GM19395 (cell line): ENCODE measurements at regions not wholly inside any gene's neighbourhood (a gene's known extent, or its start where the extent isn't known, plus 50 kb on each side); places are given as distances from the start of the nearest gene placed in this dataset.
"Not testable (repeated sequence)": the region's sequence is repeated elsewhere in the genome, so short reads cannot be mapped to it uniquely, and the experiment has no call there.

Experiments
- ATAC-seq: cut with Tn5 transposase; IDR thresholded peaks from one replicate; pipeline ENCODE4 v1.9.1; 2021; ENCODE audit warnings: mild to moderate bottlenecking, moderate library complexity; ENCODE audit not compliant: unreplicated experiment

DNA sequence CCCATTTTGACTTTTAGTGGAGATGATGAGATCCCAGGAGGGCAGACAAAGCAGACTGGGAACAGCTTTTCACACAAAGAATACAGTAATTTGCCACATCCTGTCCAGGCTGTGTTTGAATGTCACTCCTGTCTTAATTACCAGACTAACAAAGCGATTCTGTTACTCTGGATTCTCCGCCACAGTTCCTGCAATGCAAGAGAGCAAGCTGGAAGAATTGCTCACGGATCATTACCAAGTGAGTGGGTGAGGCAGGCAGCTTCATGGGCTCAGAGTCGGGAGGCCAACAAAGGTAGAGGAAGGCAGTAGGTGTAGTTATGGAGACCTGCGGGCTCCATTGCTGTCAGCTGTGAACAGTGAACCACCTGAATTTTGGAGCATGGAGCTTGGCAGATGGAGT is 250.5 kb upstream of the ATP5MC3 start:
- no peak for ATAC-seq

DNA sequence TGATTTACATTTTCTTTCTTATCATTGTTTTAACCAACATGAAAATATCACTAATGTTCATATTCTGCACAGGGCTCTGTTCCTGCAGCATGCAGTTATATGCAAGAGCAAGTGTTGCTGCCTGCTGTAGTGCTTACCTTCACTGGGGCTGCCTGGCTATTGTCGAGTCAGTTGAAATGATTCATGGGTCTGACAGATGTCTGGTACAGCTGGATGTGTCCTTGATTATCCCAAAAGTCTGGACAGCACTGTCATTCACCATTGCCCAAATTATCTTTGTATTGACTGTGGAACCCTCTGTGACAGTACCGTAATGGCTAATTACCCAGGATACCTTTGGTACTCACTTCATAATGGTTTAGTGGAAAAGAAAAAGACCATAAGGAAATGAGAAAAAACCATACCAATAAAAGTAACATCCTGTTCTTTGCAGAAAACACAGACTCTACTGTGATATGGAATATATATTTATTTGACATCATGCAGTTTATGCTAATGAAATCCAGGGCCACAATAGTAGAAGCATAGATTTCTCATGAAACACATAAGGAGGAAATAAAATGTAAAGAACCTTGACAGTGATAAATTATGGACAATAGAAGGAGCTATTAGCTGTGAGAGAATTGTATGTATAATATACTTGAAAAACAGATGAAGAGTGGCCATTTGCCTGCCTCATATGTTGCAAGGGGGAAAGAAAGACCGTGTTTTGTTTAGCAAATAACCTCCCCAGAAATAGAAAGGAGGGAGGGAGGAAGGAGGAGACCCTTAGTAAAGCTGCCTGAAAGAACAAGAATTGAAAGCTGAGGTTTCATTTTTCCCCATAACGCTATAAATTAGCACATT is 249.8 kb upstream of the ATP5MC3 start:
- no peak for ATAC-seq

DNA sequence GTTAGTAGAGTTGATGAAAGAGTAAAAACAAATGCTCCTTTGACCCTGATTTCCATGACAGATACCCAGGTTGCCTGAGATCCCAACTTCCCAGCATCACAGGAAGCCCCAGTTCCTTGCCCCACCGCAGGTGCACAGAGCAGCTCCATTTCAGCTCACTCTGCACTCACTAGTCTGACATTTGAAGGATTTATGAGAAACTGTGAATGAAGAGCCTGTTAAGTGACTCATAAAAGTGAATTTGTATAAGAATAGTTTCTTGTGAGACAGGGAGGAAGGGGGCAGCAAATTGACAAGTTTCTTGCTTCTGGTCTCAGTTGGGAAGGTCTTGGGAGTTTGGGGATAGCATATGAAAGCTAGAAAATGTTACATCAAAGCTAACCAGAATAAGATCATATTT is 248.7 kb upstream of the ATP5MC3 start:
- ATAC-seq = no peak

- ATAC-seq = no peak
Observed at GRCh38 chr2:175418224-175418835, 236.8 kb upstream of the ATP5MC3 start.

DNA sequence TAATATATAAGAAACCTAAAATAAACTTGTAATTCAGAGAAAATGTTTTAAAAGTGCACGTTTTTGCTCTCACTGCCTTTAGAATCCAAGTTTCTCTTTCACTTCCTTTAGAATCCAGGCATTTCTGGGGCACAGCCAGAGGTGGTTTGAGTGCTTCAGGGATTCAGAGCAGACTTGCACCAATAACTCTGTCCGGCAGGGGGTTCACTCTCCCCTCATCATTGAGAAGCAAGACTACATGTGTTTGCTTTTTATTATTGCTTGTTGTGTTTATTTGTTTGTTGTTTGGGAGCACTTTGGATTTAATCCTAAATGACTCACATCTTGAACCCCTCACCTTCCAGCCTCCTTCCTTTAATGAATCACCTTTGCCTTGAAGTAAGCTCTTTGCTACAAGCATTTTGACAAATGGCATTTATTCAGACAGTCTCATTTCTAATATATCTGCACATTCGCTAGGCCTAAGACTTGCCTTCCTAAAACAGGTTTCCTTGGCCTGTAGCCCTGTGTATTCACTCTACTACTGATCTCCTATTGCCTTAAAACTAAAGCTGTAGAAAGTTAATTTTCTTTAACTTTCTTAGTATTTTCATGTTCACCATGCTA is 233.5 kb upstream of the ATP5MC3 start:
- peak; percentile 80 for ATAC-seq

DNA sequence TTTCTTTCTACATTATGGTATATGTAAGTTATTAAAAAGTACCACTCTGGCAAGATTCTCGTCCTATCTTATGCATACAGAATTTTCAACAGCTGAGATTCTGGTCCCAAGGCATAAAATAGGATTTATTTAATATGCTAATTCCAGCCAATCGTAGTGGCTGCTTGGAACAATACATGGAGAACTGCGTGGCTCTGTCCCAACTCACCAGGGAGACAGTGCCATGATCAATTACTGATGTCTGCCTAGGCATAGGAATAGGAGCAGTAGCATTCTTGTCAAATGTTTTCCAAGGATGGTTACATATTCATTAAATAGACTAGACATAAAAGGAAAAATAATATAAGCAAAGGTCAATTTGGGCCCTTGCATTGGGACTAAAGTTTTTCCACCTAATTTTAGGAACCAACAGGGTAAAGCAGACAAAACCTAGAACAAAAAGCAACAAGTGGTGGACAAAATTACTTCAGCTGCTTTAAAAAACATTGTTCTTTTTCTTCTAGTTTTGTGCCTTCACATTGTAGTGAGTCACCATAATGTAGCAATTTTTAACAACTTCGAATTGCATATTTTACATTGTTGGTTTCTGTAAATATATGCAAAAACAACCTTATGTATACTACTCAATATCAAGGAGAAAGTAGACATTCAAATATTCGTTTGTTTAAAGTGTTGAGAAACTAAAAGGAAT is 232.8 kb upstream of the ATP5MC3 start:
- no peak for ATAC-seq

DNA sequence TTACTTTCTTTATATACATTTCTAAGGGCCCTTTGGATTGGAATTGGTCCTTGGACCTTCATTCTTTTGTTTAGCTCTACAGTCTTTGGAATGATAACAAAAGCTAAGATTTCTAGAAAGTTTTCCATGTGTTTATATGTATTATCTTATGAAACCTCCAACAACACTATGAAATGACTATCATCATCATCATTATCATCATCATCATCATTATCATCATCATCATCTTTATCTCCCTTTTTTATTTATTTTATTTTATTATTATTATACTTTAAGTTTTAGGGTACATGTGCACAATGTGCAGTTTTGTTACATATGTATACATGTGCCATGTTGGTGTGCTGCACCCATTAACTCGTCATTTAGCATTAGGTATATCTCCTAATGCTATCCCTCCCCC is 229.4 kb upstream of the ATP5MC3 start:
- ATAC-seq = not testable (repeated sequence)

- no peak for ATAC-seq
Observed at GRCh38 chr2:175404839-175405238, 223.3 kb upstream of the ATP5MC3 start.

- ATAC-seq = no peak
Observed at GRCh38 chr2:175403599-175404221, 222.2 kb upstream of the ATP5MC3 start.

GRCh38 chr2:175402571-175402970 is 221.1 kb upstream of the ATP5MC3 start:
- no peak for ATAC-seq

- ATAC-seq = no peak
Observed at GRCh38 chr2:175401956-175402469, 220.5 kb upstream of the ATP5MC3 start.

DNA sequence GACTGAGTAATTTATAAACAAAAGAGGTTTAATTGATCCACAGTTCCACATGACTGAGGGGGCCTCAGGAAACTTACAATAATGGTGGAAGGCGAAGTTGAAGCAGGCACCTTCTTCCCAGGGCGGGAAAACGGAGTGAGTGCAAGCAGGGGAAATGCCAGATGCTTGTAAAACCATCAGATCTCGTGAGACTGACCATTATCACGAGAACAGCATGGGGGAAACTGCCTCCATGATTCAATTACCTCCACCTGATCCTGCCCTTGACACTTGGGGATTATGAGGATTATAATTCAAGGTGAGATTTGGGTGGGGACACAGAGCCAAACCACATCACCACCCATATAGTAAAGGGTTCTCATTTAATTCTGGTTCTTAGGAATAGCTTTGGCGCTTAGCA is 219.5 kb upstream of the ATP5MC3 start:
- ATAC-seq = no peak

GRCh38 chr2:175399326-175399725 is 217.8 kb upstream of the ATP5MC3 start:
- ATAC-seq = no peak

- no peak for ATAC-seq
Observed at GRCh38 chr2:175398848-175399247, 217.3 kb upstream of the ATP5MC3 start.

DNA sequence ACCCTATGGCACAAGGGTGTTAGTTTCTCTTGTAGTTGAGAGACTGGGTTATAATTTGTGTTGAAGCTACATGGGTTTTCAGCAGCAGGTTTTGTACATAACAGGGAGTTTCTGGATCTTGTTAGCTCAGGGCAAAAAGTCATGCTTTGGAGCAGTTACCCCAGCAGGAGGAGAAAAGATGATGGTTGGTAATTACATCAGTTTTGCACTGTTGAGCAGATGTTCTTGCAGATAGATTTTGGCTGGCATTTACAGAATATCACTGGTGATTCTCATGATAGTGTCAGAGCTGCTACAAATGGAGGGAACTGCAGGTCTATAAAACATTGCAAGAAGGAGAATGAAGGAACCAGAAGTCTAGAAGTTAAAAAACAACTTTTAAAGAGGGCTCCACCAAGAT is 215.2 kb upstream of the ATP5MC3 start:
- no peak for ATAC-seq

DNA sequence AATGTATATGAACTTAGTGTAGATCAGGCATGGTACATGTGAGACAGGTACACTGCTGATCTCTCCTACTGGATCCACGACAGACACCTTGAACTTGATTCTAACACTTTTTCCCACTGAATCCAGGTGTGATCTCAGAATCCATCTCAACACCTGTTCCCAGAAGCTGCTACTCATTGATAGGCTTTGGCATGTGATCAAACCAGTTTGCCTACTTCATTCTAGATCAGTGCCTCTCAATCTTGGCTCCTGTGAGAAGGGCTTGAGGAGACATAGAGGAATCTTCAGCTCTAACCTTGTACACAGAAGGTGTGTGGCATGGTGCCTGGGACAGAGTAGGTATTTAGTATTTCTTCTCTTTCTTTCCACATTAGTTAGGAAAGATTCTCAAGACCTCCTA is 212.3 kb upstream of the ATP5MC3 start:
- no peak for ATAC-seq

DNA sequence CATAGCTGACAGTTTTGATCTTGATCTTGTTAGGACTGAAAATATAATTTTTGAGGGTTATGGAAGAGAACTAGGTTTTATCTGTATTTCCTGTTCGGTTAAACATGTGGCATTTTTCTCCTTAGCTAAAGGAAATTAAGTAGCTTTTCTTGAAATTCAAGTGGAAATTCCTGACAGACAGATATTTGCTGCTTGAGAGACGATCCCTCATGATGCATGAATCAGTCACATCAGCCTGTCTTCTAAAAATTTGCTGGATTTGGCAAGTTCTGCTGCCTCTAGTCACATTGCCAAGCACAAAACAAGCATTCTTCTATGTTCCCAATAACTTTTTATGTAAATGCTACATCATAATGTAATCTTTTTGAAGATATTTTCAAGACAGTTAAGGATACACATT is 201.8 kb upstream of the ATP5MC3 start:
- ATAC-seq = no peak

DNA sequence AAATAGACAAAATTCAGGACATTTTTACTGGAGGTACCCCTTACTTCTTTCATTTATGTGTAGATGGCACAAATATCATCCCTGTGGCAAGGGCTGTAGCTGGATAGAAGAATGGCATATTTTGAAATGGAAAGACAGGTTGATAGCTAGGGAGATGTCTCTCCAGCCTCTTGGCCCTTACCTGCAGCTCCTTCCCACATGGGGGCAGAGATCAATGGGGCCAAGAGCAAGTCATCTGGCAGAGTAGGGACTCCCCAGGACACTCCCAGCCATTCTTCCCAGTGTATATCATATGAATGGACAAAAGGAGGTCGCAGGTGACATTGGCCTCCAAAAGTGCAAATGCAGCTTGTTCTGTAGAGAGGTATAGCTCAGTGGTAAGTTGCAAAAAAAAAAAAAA is 192.2 kb upstream of the ATP5MC3 start:
- no peak for ATAC-seq

DNA sequence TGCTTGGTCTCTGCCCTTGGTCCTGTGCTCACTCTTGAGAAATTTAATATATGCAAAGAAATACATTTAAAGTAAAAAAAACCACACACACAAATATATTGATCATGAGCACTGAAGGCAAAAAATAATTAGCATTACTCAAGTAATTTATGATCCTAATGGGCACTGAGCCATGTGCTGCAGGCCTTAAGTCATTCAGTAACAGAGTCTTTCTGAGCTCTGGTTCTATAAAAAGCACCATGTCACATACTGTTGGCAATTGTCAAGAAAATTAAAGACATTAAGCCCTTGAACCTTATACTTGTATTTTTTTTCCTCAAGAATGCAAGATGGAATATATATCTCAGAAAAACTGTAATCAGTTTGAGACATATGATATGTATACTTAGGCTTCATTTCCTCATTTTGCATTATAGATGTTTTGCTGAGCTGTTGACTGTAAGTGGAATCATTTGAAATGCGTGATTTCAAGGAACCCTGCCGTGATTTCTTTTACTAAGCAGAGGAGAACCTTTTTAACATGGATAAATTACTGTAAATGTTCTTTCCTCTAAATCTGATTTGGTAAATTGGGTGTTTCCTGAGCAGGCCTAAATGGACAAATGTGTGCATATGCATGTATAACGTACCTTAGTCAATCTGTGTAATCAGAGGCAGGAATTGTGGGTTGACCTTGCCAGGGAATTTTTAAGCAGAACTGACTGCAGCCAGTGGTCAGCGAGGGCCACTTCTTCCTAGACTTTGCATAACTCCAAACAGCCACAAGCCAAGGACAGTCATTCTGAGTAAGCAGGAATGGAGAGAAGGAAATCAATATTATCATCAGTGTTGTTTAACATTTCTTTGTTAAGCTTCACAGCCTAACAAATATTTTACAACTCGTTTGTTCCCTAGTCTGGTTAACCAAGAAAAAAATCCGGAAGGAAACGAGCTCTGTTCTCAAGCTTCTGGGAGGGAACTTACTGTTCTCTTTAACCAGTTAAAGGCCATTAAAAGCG is 191.5 kb upstream of the ATP5MC3 start:
- ATAC-seq = no peak

- no peak for ATAC-seq
Observed at GRCh38 chr2:175371378-175371777, 189.9 kb upstream of the ATP5MC3 start.
